HepG2 (cell line): ENCODE measurements at regions not wholly inside any gene's neighbourhood (a gene's known extent, or its start where the extent isn't known, plus 50 kb on each side); places are given as distances from the start of the nearest gene placed in this dataset.

Experiments used
- DNMT1 ChIP-seq: sonication (generic); formaldehyde crosslinking; IDR thresholded peaks from 2 replicates; pipeline ENCODE4 v1.5.1; 2020; ENCODE audit warnings: mild to moderate bottlenecking, missing genetic modification reagents
- DNMT3B ChIP-seq: conservative IDR thresholded peaks from 2 replicates; pipeline ENCODE4 v1.6.1; 2016; ENCODE audit warnings: missing biosample characterization, control low read depth
- EP300 ChIP-seq, 3 experiments: sonication (generic) in 1 of 3; formaldehyde crosslinking in 1 of 3; IDR thresholded peaks; 2 replicates each; pipeline versions ENCODE4 v1.5.1 to v1.6.1; 2011 to 2020; ENCODE audit warnings: low read depth in 2 of 3, low read length in 2 of 3, borderline replicate concordance in 1 of 3, improper control_type of control experiment in 1 of 3, mild to moderate bottlenecking in 1 of 3, missing genetic modification reagents in 1 of 3, moderate library complexity in 1 of 3
- ETV6 ChIP-seq: sonication (generic); formaldehyde crosslinking; conservative IDR thresholded peaks from 2 replicates; pipeline ENCODE4 v1.4.0; 2020; ENCODE audit warnings: missing genetic modification reagents
- FOXO1 ChIP-seq: sonication (generic); formaldehyde crosslinking; IDR thresholded peaks from 2 replicates; pipeline ENCODE4 v1.4.0; 2020; ENCODE audit warnings: missing genetic modification reagents
- HDAC2 ChIP-seq: sonication (generic); formaldehyde crosslinking; IDR thresholded peaks from 2 replicates; pipeline ENCODE4 v1.4.0; 2020; ENCODE audit warnings: missing genetic modification reagents
- JARID2 ChIP-seq: sonication (generic); formaldehyde crosslinking; IDR thresholded peaks from 2 replicates; pipeline ENCODE4 v1.8.1; 2023; ENCODE audit warnings: missing genetic modification reagents, inconsistent platforms; ENCODE audit not compliant: insufficient replicate concordance
- JUN ChIP-seq: sonication (generic); formaldehyde crosslinking; IDR thresholded peaks from 2 replicates; pipeline ENCODE4 v1.4.0; 2020; ENCODE audit warnings: mild to moderate bottlenecking, missing genetic modification reagents
- KLF13 ChIP-seq: sonication (generic); formaldehyde crosslinking; IDR thresholded peaks from 2 replicates; pipeline ENCODE4 v1.4.0; 2020; ENCODE audit warnings: mild to moderate bottlenecking, missing genetic modification reagents
- MAFF ChIP-seq: IDR thresholded peaks from 2 replicates; pipeline ENCODE4 v1.6.1; 2011; ENCODE audit warnings: low read depth, low read length, improper control_type of control experiment
- MAZ ChIP-seq, 2 experiments: sonication (generic) in 1 of 2; formaldehyde crosslinking in 1 of 2; IDR thresholded peaks; 2 replicates each; pipeline versions ENCODE4 v1.5.0 to v1.6.1; 2012 to 2020; ENCODE audit warnings: low read depth in 2 of 2, mild to moderate bottlenecking in 2 of 2, borderline replicate concordance in 1 of 2, improper control_type of control experiment in 1 of 2, low read length in 1 of 2, missing genetic modification reagents in 1 of 2, moderate library complexity in 1 of 2
- NFE2L1 ChIP-seq: sonication (generic); formaldehyde crosslinking; IDR thresholded peaks from 2 replicates; pipeline ENCODE4 v1.4.0; 2020; ENCODE audit warnings: missing genetic modification reagents, mild to moderate bottlenecking, borderline replicate concordance
- NFRKB ChIP-seq: fragments of 450-650 bp; IDR thresholded peaks from 2 replicates; pipeline ENCODE4 v1.6.1; 2017
- NPAS2 ChIP-seq: sonication (generic); formaldehyde crosslinking; IDR thresholded peaks from 2 replicates; pipeline ENCODE4 v1.8.0; 2022; ENCODE audit warnings: mild to moderate bottlenecking, missing genetic modification reagents, borderline replicate concordance
- PHF8 ChIP-seq: sonication (generic); formaldehyde crosslinking; IDR thresholded peaks from 2 replicates; pipeline ENCODE4 v1.5.0; 2020; ENCODE audit warnings: missing genetic modification reagents
- RFX3 ChIP-seq: IDR thresholded peaks from 2 replicates; pipeline ENCODE4 v1.6.1; 2016; ENCODE audit warnings: missing biosample characterization, missing genetic modification reagents
- SRSF9 ChIP-seq: fragments of 200-400 bp; formaldehyde crosslinking; IDR thresholded peaks from 2 replicates; pipeline ENCODE4 v1.6.1; 2018; ENCODE audit warnings: borderline replicate concordance, mild to moderate bottlenecking, low read depth, low read length; ENCODE audit not compliant: insufficient read depth, poor library complexity, severe bottlenecking
- TAF15 ChIP-seq: fragments of 200-400 bp; formaldehyde crosslinking; IDR thresholded peaks from one replicate; pipeline ENCODE4 v1.6.1; 2018; ENCODE audit warnings: mild to moderate bottlenecking, low read depth, low read length; ENCODE audit not compliant: poor library complexity, severe bottlenecking
- TARDBP ChIP-seq: sonication (generic); formaldehyde crosslinking; IDR thresholded peaks from 2 replicates; pipeline ENCODE4 v1.8.0; 2022; ENCODE audit warnings: mild to moderate bottlenecking, missing genetic modification reagents
- U2AF2 ChIP-seq: fragments of 200-400 bp; formaldehyde crosslinking; IDR thresholded peaks from 2 replicates; pipeline ENCODE4 v1.6.1; 2017; ENCODE audit warnings: low read depth, mild to moderate bottlenecking, low read length
- WIZ ChIP-seq: sonication (generic); formaldehyde crosslinking; IDR thresholded peaks from 2 replicates; pipeline ENCODE4 v1.5.1; 2020; ENCODE audit warnings: mild to moderate bottlenecking, missing genetic modification reagents
- ZBTB38 ChIP-seq: sonication (generic); formaldehyde crosslinking; IDR thresholded peaks from 2 replicates; pipeline ENCODE4 v1.5.1; 2020; ENCODE audit warnings: mild to moderate bottlenecking, missing genetic modification reagents
- ZFP82 ChIP-seq: sonication (generic); formaldehyde crosslinking; IDR thresholded peaks from 2 replicates; pipeline ENCODE4 v1.5.1; 2020; ENCODE audit warnings: mild to moderate bottlenecking, missing genetic modification reagents, borderline replicate concordance
- ZFP90 ChIP-seq: sonication (generic); formaldehyde crosslinking; IDR thresholded peaks from 2 replicates; pipeline ENCODE4 v1.8.0; 2022; ENCODE audit warnings: missing genetic modification reagents, mild to moderate bottlenecking, inconsistent platforms, borderline replicate concordance
- ZNF20 ChIP-seq: sonication (generic); formaldehyde crosslinking; IDR thresholded peaks from 2 replicates; pipeline ENCODE4 v1.4.0; 2020; ENCODE audit warnings: mild to moderate bottlenecking, moderate library complexity, missing genetic modification reagents
- ZNF350 ChIP-seq: sonication (generic); formaldehyde crosslinking; IDR thresholded peaks from 2 replicates; pipeline ENCODE4 v1.4.0; 2020; ENCODE audit warnings: mild to moderate bottlenecking, low read depth, missing genetic modification reagents, borderline replicate concordance
- ZNF354B ChIP-seq: sonication (generic); formaldehyde crosslinking; IDR thresholded peaks from 2 replicates; pipeline ENCODE4 v1.8.0; 2022; ENCODE audit warnings: mild to moderate bottlenecking, missing genetic modification reagents
- ZNF484 ChIP-seq: sonication (generic); formaldehyde crosslinking; IDR thresholded peaks from 2 replicates; pipeline ENCODE4 v1.5.1; 2020; ENCODE audit warnings: mild to moderate bottlenecking, low read depth, missing genetic modification reagents, borderline replicate concordance
- ZNF598 ChIP-seq: sonication (generic); formaldehyde crosslinking; IDR thresholded peaks from 2 replicates; pipeline ENCODE4 v1.5.1; 2020; ENCODE audit warnings: mild to moderate bottlenecking, missing genetic modification reagents, borderline replicate concordance
- ZNF780A ChIP-seq: sonication (generic); formaldehyde crosslinking; IDR thresholded peaks from 2 replicates; pipeline ENCODE4 v1.8.0; 2022; ENCODE audit warnings: mild to moderate bottlenecking, missing genetic modification reagents, moderate library complexity
- TF ChIP-seq, protein P1 (sequence below): sonication (generic); formaldehyde crosslinking; IDR thresholded peaks from 2 replicates; pipeline ENCODE4 v1.4.0; 2020; ENCODE audit warnings: missing genetic modification reagents

DNA sequence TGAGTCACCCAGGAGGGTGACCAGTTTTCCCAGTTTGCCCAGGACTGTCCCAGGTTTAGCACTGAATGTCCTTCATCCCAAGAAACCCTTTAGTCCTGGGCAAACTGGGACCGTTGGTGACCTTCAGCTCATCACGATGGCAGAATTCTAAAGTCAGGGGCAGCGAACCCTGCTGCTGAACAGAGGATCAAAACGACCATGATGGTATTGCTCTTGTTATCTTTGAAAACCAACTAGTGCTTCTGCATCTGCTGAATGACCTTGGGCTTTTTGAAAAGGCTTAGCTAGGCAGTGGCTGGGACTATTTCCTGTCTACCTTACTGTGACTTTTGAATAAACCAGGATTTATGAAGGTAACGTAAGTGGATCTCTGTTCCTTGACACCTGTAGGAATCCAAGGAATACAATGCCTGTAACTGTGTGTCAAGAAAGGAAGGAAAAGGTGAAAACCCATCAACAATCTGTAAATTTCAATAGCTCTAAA, 281.9 kb downstream of the SOX9 start (continued):
- no peak for TF ChIP-seq ZNF354B (CRISPR knock-in tag)
- no peak for TF ChIP-seq NPAS2 (CRISPR knock-in tag)
- no peak for TF ChIP-seq KLF13 (CRISPR knock-in tag)
- no peak for TF ChIP-seq ZFP82 (CRISPR knock-in tag)
- 0 out of 2 replicates have a peak, but pooled peaks have one; percentile 29 for TF ChIP-seq HDAC2 (CRISPR knock-in tag)
- TF ChIP-seq MAFF: no peak
- TF ChIP-seq ZBTB38 (CRISPR knock-in tag): peak; percentile 64; the same call in 1 of the 2 replicates
- no peak for TF ChIP-seq ETV6
- no peak for TF ChIP-seq TARDBP (CRISPR knock-in tag)
- TF ChIP-seq MAZ (IDR thresholded peaks at IDR 0.05; ENCODE audit: borderline replicate concordance, low read depth, low read length): no peak
- no peak for TF ChIP-seq MAZ (CRISPR knock-in tag; IDR thresholded peaks at IDR 0.05; ENCODE audit: low read depth)
- no peak for TF ChIP-seq ZNF20
- TF ChIP-seq U2AF2: no peak
- no peak for TF ChIP-seq FOXO1 (CRISPR knock-in tag)
- TF ChIP-seq, protein P1, sequence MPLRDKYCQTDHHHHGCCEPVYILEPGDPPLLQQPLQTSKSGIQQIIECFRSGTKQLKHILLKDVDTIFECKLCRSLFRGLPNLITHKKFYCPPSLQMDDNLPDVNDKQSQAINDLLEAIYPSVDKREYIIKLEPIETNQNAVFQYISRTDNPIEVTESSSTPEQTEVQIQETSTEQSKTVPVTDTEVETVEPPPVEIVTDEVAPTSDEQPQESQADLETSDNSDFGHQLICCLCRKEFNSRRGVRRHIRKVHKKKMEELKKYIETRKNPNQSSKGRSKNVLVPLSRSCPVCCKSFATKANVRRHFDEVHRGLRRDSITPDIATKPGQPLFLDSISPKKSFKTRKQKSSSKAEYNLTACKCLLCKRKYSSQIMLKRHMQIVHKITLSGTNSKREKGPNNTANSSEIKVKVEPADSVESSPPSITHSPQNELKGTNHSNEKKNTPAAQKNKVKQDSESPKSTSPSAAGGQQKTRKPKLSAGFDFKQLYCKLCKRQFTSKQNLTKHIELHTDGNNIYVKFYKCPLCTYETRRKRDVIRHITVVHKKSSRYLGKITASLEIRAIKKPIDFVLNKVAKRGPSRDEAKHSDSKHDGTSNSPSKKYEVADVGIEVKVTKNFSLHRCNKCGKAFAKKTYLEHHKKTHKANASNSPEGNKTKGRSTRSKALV (CRISPR knock-in tag): no peak
- TF ChIP-seq ZNF598 (CRISPR knock-in tag): no peak
- TF ChIP-seq DNMT3B (CRISPR knock-in tag): no peak
- no peak for TF ChIP-seq JUN (CRISPR knock-in tag)
- TF ChIP-seq DNMT1: no peak
- TF ChIP-seq PHF8: 0 out of 2 replicates have a peak, but pooled peaks have one; percentile 5
- TF ChIP-seq EP300 (IDR thresholded peaks at IDR 0.05; ENCODE audit: low read depth in 2 of 2, low read length in 2 of 2): 0 out of 4 replicates have a peak, but pooled peaks of 1 of the 2 experiments have one; percentile 11
- TF ChIP-seq EP300 (CRISPR knock-in tag; IDR thresholded peaks at IDR 0.05; ENCODE audit: borderline replicate concordance): no peak
- TF ChIP-seq SRSF9: no peak
- TF ChIP-seq ZNF350 (CRISPR knock-in tag): no peak
- TF ChIP-seq ZFP90 (CRISPR knock-in tag): no peak
- no peak for TF ChIP-seq WIZ (CRISPR knock-in tag)
- no peak for TF ChIP-seq JARID2 (CRISPR knock-in tag)
- TF ChIP-seq ZNF484 (CRISPR knock-in tag): no peak
- TF ChIP-seq RFX3 (CRISPR knock-in tag): no peak
- no peak for TF ChIP-seq TAF15
- TF ChIP-seq ZNF780A (CRISPR knock-in tag): no peak
- no peak for TF ChIP-seq NFE2L1 (CRISPR knock-in tag)
- TF ChIP-seq NFRKB: no peak
